ENCODE measurements at regions not wholly inside any gene's neighbourhood (a gene's known extent, or its start where the extent isn't known, plus 50 kb on each side); places are given as distances from the start of the nearest gene placed in this dataset.

- H3K4me3 ChIP-seq (replicated peaks in 1 of 2; ENCODE audit: low read depth in 1 of 2, low read length in 2 of 2) = no peak overlapping the region
- H3K79me2 ChIP-seq (ENCODE audit: insufficient read depth, low read length) = no peaks in the 10 kb centered on the region
- no peak overlapping the region for H3K27ac ChIP-seq (ENCODE audit: low read depth, low read length)
- POLR2A ChIA-PET = no interaction called here
- no peak overlapping the region for H3K9ac ChIP-seq (ENCODE audit: low read length)
- no peaks in the 10 kb centered on the region for H3K27me3 ChIP-seq (ENCODE audit: insufficient read depth, low read length)
- peaks cover 11 to 22% of the 10 kb centered on the region in 2 experiments; a peak in 2 of 4 replicates for H3K9me3 ChIP-seq (ENCODE audit: control insufficient read depth in 1 of 2, insufficient read depth in 1 of 2, low read depth in 1 of 2, low read length in 2 of 2)
- intact Hi-C loops (cut with micrococcal nuclease) = no loop called here
- H2AFZ ChIP-seq (ENCODE audit: low read depth, low read length, poor library complexity, severe bottlenecking) = no peak overlapping the region
- H3K9me2 ChIP-seq (ENCODE audit: insufficient read depth) = no peaks in the 10 kb centered on the region
- no peaks in the 10 kb centered on the region for H3K4me1 ChIP-seq (ENCODE audit: control insufficient read depth in 1 of 2, insufficient read depth in 2 of 2, low read length in 2 of 2)
- H3K4me2 ChIP-seq (ENCODE audit: low read length) = no peak overlapping the region
- RAD21 ChIA-PET (ENCODE audit: low non-redundant PET in 1 of 2, low total read pairs in 2 of 2, uncharacterized antibody in 2 of 2, unreplicated experiment in 2 of 2) = no interaction called here
- no TSS peak for BruUV-seq (replicated peaks)
- no peak for DNase-seq (ENCODE audit: low read depth, low spot score)
- H3K36me3 ChIP-seq (ENCODE audit: control insufficient read depth in 1 of 2, insufficient read depth in 2 of 2, low read length in 2 of 2) = no peaks in the 10 kb centered on the region
- no peak for TF ChIP-seq POLR2AphosphoS5 (IDR thresholded peaks at IDR 0.05; ENCODE audit: low read depth, low read length)
- TF ChIP-seq POLR2A (IDR thresholded peaks at IDR 0.05; ENCODE audit: borderline replicate concordance, extremely low read depth, insufficient read depth, insufficient read length) = no peak
- no peak for TF ChIP-seq ATF3 (IDR thresholded peaks at IDR 0.05)
- no peak for TF ChIP-seq CEBPB (IDR thresholded peaks at IDR 0.05; ENCODE audit: low read depth)
- no peak for TF ChIP-seq ZFX (IDR thresholded peaks at IDR 0.05)
- no peak for TF ChIP-seq ZNF274 (IDR thresholded peaks at IDR 0.05; ENCODE audit: low read depth, low read length)
- TF ChIP-seq JUND (IDR thresholded peaks at IDR 0.05) = no peak
- no peak for TF ChIP-seq SIN3A (IDR thresholded peaks at IDR 0.05; ENCODE audit: low read depth)
- TF ChIP-seq SP1 (IDR thresholded peaks at IDR 0.05; ENCODE audit: low read depth) = no peak
- TF ChIP-seq EZH2phosphoT487 (IDR thresholded peaks at IDR 0.05; ENCODE audit: borderline replicate concordance) = no peak
- TF ChIP-seq CBX3 (IDR thresholded peaks at IDR 0.05; ENCODE audit: low read depth) = no peak
- no peak for TF ChIP-seq ELF1 (IDR thresholded peaks at IDR 0.05; ENCODE audit: borderline replicate concordance, low read depth)
- TF ChIP-seq YY1 (IDR thresholded peaks at IDR 0.05; ENCODE audit: extremely low read depth, insufficient replicate concordance, low read depth, low read length) = no peak
- TF ChIP-seq RAD21 (IDR thresholded peaks at IDR 0.05; ENCODE audit: low read depth) = no peak
- TF ChIP-seq EGR1 (IDR thresholded peaks at IDR 0.05; ENCODE audit: low read depth) = no peak
- H4K20me1 ChIP-seq (ENCODE audit: insufficient read depth) = no peaks in the 10 kb centered on the region
- CTCF ChIA-PET = no interaction called here
- ATAC-seq = no peak
Measured at GRCh38 chr14:25828562-25828961, 769.3 kb downstream of the NOVA1 start.

DNA sequence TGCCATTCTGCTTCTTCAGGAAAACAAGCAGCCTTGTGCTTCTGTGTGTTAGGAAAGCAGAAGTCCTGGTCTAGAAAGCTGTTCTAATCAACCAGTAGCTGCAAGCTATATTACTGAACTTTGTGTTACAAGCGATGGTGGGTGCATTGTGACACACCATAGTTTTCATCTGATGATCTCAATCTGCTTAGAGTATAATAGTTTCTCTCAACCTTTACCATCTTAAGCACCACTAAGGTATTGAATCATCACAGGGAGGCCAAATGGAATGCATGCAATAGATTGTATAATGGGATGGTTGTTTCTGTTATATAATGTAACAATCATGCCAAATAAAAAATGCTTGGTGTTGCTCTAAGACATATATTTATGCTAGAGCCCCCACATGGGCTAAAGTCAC is 771.7 kb downstream of the NOVA1 start:
- H3K27ac ChIP-seq (ENCODE audit: low read depth, low read length) = no peak overlapping the region
- H3K36me3 ChIP-seq (ENCODE audit: control insufficient read depth in 1 of 2, insufficient read depth in 2 of 2, low read length in 2 of 2) = no peaks in the 10 kb centered on the region
- no peaks in the 10 kb centered on the region for H4K20me1 ChIP-seq (ENCODE audit: insufficient read depth)
- H3K9me2 ChIP-seq (ENCODE audit: insufficient read depth) = no peaks in the 10 kb centered on the region
- POLR2A ChIA-PET = no interaction called here
- CTCF ChIA-PET = no interaction called here
- no peak overlapping the region for H3K4me2 ChIP-seq (ENCODE audit: low read length)
- no peak overlapping the region for H3K4me3 ChIP-seq (replicated peaks in 1 of 2; ENCODE audit: low read depth in 1 of 2, low read length in 2 of 2)
- ATAC-seq = no peak
- no peaks in the 10 kb centered on the region for H3K79me2 ChIP-seq (ENCODE audit: insufficient read depth, low read length)
- H3K9ac ChIP-seq (ENCODE audit: low read length) = no peak overlapping the region
- RAD21 ChIA-PET (ENCODE audit: low non-redundant PET in 1 of 2, low total read pairs in 2 of 2, uncharacterized antibody in 2 of 2, unreplicated experiment in 2 of 2) = no interaction called here
- H3K27me3 ChIP-seq (ENCODE audit: insufficient read depth, low read length) = no peaks in the 10 kb centered on the region
- intact Hi-C loops (cut with micrococcal nuclease) = no loop called here
- H3K4me1 ChIP-seq (ENCODE audit: control insufficient read depth in 1 of 2, insufficient read depth in 2 of 2, low read length in 2 of 2) = no peaks in the 10 kb centered on the region
- no peak overlapping the region for H2AFZ ChIP-seq (ENCODE audit: low read depth, low read length, poor library complexity, severe bottlenecking)
- no peak for DNase-seq (ENCODE audit: low read depth, low spot score)
- H3K9me3 ChIP-seq (ENCODE audit: control insufficient read depth in 1 of 2, insufficient read depth in 1 of 2, low read depth in 1 of 2, low read length in 2 of 2) = peaks cover 11 to 24% of the 10 kb centered on the region in 2 experiments; a peak in 2 of 4 replicates
- BruUV-seq (replicated peaks) = no TSS peak
- TF ChIP-seq EZH2 (IDR thresholded peaks at IDR 0.05) = no peak
- no peak for TF ChIP-seq SP1 (IDR thresholded peaks at IDR 0.05; ENCODE audit: low read depth)
- TF ChIP-seq POLR2AphosphoS5 (IDR thresholded peaks at IDR 0.05; ENCODE audit: low read depth, low read length) = no peak
- TF ChIP-seq EZH2phosphoT487 (IDR thresholded peaks at IDR 0.05; ENCODE audit: borderline replicate concordance) = no peak
- no peak for TF ChIP-seq CTCF (IDR thresholded peaks at IDR 0.05 in 2 of 3, conservative IDR thresholded peaks at IDR 0.05 in 1 of 3; ENCODE audit: borderline replicate concordance in 1 of 3, insufficient read depth in 1 of 3, low read depth in 2 of 3, low read length in 2 of 3)
- no peak for TF ChIP-seq MAX (IDR thresholded peaks at IDR 0.05)
- no peak for TF ChIP-seq ZNF274 (IDR thresholded peaks at IDR 0.05; ENCODE audit: low read depth, low read length)
- TF ChIP-seq ATF3 (IDR thresholded peaks at IDR 0.05) = no peak
- TF ChIP-seq RAD21 (IDR thresholded peaks at IDR 0.05; ENCODE audit: low read depth) = no peak

Data from HCT116 (cell line).